Stimulated activated CD4-positive, alpha-beta T cell treated with anti-CD3 and anti-CD28 coated beads, Interleukin-2, amount 100 ng/mL, for 24 hours (primary cell): ENCODE measurements at regions not wholly inside any gene's neighbourhood (a gene's known extent, or its start where the extent isn't known, plus 50 kb on each side); places are given as distances from the start of the nearest gene placed in this dataset.

ENCODE experiments used
- DNase-seq, 2 donors: peaks; one replicate each; pipeline ENCODE4 v3.0.0-alpha.2; 2020

DNA sequence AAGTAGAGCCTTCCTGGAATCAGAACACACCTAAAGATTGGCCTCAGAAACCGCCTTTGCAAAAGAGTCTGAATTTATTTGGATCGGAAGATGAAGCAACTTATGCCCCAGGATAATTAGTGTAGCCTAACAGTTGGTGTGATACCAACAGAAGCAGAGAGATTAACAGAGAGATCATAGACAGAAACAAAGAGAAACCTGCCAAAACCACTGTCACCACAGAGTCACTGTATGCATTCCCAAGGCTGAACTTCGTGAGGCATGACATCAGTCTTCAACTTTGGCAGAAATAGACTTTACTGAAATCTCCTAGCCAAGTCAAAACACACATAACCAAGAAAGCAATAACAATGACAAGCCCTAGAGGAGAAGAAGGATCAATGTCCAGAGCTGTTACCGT lies 361.8 kb downstream of the ELAVL2 start:
- no peak for DNase-seq

DNA sequence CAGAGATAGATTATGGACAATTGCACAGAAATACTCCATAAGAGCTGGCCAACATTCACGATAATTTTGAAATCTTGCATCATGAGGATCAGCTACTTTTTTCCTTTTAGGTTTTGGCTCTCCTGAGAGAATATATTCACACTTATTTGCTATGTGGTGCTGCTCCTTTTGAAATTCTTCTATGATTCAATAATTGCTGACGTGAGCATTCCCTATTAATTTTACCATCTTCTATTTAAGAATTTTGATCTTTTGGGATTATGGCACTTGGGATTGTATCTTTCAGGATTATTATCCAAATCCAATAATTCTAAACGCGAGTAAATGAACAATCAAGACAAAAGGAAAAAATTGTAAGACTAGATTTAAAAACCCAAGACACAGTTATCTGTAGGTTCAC lies 358.8 kb downstream of the ELAVL2 start:
- no peak for DNase-seq

DNA sequence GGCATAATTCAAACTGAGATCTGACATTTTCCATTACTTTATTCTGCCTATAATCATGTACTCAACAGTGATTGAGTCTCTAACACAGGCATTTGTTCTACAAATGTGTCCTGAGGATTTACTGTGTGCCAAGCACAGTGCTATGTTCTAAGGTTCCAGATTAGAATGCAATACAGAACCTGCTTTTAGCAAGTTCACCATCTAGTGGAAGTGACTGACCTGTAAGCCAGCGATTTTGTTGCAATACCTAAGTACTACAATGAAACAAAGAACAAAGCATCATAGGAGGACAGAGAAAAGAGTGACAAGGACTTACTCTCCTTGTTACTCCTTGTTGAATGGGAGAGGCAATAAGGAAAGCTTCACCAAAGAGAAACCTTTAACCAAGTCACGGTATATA lies 348.1 kb downstream of the ELAVL2 start:
- DNase-seq, result no peak

DNA sequence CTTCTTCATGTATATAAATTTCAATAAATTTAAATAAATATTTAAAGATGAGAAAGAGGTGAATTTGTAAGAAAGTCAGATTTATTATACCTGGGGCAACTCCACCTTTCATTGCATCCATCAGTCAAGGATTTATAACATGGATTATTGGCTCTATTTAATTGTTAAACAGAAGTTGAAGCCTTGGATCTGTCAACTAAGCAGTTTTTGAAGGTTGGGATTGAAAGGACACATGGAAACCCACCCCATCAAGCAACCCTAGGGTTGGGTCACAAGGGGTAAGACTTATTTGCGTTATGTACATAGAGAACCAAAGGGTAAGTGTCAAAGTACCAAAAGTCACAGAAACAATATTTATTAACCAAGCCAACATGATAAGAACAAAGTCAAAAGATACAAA lies 342.5 kb downstream of the ELAVL2 start:
- DNase-seq, result no peak

DNA sequence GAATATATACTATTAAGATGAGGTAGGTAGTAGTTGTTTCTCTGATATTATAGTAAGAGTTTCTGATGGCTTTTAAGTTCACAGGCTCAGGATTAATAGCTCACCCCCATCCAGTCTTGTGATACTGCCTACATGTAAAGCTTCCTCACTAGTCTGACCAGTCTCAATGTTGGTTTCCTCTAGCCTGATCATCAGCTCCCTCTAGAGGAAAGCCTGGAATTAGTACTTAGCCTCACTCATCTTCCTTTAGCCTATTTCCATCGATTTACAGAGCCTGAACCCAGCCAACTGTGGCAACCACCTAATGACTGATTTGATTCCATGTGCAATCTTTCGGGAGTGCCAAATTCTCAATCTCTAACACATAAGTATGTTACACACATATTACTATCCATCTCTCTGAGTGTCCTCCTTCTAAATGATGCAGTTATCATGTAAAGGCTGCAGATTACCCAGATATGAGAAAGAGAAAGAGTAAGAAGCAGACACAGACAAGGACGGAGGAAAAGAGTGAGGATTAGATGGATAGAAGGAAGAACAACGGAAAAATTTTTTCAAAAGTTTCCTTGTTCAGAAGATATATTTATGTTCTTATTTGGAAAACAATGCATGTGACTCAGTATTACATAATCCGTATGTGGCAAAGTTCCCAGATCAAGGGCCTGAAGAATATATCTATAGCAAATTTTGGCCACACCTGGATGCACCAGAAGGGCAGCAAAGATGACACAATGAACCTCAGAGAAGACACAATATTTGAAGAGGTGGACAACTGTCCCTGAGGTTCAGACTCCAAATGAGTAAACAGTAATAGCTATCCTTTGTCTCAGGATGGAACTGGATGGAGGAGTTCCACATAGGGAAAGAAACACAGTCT lies 333.7 kb downstream of the ELAVL2 start:
- DNase-seq, result no peak

DNA sequence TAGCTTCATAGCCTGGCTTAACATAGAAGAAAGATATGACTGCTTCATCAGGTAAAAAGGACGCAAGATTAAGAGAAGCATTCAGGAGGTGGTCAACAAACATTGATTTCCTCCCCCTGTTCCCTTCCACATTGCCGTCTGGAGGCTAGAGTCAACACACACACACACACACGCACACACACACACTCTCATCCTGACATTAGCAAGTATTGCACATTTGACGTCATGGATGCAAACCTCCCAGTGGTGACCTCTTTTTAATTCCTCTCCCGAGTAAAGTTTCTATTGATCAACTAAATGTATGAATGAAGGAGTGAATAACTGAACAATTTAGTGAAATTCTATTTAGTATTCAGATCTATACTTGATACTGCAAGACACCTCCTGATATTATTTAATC lies 332.8 kb downstream of the ELAVL2 start:
- DNase-seq, result no peak

DNA sequence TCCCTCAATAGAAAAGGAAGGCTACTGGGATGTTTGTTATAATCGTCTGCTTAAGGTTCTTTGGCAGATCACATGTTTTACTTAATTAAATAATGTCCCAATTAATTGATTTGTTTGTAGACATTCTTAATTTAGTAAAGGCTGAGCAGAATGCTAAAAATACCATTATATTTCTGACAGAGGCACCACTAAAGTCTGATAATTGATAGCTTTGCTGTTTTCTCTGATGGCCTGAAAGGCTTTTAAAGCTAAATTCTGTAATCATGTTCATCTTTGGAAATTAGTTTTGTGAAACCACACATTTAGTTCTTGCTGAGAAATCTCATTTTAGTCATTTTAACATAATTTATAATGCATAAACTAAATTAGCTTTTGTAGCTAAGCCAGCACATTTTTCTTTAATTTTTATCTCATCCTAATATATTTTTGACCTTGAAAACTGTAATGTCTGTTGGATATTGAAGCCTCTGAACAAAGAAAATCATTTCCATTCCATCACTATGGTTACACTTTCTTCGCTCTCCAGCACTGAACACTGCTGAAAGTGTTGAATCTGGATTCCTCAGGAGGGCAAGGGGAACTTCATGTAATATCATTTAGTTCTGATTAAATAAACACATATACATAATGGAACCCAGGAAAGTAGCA lies 329.4 kb downstream of the ELAVL2 start:
- DNase-seq, result no peak

DNA sequence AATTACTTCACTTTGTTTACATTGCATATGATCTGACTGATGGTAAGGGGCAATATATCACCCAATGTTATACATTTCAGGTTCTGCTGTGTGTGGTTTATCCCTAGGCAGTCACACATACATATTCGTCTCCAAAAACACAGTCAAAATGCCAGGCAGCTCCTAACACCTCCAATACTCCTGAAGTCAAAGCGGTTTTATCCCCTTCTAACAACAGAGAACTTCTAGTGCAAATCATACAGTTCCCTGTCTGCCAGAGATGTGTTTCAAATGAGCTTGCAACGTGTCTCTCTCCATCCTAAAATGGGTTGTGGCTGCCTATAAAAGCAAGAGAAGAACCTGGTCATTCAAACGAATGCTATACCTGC lies 328.9 kb downstream of the ELAVL2 start:
- no peak for DNase-seq

DNA sequence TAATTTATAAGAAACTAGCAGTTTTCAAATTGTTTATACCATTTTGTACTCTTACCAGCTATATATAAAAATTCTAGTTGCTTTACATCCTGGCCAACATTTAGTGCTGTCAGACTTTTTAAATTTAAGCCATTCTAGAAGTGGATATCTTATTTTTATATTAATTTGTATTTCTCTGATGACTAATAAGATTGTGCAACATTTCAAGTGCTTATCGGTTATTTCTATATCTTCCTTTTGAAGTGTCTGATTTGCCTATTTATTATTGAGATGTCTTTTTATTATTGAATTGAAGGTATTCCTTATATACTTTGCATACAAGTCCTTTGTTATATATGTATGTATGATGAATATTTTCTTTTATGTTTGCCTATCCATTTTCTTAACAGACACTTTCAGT lies 324.0 kb downstream of the ELAVL2 start:
- DNase-seq, result no peak

DNA sequence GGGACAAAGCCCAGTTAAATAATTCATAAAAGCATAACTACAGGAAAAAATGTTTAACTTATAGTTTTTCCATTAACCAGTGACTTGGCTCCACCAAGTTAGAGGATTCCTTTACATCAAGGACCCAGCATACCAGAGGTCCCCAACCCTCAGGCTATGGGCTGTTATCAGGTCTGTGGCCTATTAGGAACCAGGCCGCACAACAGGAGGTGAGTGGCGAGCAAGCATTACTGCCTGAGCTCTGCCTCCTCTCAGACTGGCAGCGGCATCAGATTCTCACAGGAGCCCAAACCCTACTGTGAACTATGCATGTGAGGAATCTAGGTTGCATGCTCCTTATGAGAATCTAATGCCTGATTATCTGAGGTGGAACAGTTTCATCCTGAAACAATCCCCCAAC lies 303.1 kb downstream of the ELAVL2 start:
- no peak for DNase-seq

DNA sequence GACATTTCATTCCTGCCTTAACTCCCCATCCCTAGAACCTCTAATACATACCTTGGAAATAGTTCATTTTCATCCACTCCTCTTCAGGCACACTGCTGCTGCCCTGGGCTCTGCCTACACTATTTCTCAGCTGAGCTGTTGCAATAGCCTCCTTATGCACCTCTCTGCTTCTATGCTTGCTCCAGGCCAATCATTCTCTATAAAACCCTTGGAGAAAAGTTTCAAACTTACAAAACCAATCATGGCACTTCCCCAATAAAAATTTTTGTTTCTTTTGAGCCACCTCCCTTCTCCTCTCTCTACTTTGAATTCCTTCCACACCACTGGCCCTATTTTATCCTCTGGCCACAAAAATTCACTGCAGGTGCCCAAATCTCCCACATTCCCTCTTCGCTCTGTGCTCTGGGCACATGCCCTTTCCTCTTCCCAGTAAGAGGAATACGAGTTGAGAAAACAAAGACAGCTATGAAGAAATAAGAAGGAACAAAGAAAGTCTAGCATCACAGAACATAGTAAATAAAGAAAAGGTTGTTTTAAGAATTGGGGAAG lies 301.4 kb downstream of the ELAVL2 start:
- DNase-seq, result no peak

DNA sequence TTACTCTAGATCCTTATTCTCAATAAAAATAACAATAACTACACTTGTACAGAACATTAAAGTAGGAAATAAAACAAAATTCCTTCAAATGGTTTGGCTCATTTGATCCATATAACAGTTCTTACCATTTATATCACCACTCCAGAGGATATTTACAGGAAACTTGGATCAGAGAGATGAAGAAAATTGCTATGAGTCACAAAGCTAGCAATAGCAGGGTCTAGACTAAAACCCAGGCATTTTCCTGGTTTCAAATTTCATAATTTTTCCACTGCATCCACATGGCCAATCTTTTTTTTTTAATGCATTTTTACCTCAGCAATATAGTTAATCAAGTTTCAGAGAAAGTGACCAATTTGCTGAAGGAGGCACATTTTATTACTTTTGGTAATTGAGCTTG lies 299.2 kb downstream of the ELAVL2 start:
- no peak for DNase-seq

DNA sequence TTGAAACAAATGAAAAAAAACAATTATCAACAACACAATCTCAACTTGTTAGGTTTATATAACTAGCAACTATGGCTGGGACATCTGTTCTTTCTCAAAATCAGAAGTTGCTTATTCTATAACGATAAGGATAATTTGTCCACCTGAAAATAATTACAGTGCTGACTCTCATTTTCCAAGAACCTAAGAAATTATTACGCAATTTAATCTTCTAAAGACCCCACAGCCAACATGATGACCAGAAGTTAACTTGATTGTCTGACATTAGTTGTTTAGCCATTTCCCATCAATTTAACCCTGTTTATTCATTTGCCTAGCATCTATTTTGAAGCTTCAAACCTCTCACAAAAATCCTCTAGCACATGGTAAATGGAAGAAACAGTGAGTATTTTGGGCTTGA lies 293.8 kb downstream of the ELAVL2 start:
- no peak for DNase-seq

DNA sequence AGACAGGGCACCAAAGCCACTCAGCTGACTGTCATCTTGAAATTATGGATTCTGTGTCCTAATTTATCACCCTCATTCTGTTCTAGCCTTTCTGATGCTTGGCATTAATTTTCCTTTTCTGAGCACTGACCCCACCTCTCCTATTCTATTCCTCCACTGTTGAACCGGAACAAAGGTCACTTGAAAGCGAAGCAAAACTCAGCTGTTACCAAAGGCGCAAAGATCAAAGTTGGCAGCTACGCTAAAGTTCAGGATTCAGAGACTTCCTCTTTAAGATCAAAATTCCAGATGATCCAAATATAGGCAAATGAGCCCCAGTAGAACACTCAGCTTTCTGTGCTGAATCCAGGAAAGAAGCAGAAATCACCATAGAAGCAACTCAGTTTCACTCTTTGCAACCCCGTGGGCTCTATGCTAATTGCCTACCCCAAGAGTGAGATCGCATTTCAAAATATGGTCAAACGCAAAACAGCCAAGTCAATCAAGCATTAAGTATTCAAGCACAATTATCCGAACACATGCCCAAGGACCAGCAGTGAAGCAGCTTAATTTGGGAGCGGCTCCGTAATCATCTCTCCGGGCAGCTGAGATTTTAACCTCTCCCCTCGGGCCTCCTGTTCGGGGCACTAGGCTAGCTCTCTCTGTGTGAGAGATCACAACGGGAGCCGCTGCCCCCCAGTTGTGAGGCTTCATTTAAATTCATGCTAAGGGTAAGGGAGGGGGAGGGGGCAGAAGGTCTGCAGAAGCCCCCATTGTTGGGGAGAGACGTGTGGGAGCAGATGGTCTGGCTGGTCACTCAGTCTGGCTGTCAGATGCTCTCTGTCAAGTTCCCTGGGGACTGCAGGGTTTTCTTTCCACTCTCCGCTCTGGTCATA lies 288.6 kb downstream of the ELAVL2 start:
- no peak for DNase-seq

DNA sequence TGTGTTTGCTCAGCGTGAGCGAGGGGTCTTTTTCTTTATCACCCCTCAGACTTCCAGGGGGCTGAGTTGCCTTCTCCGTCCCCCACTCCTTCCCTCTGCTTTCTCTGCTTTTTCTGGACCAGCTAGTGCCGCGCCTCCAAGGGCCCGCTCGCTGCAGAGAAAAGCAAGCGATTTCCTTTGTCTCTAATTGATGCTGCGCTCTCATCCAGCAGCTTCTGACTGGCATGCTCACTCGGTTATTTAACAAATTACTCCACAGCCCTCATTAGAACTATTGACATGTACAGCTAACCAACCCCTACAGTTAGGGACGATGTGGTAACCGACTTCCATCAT lies 288.0 kb downstream of the ELAVL2 start:
- no peak for DNase-seq

DNA sequence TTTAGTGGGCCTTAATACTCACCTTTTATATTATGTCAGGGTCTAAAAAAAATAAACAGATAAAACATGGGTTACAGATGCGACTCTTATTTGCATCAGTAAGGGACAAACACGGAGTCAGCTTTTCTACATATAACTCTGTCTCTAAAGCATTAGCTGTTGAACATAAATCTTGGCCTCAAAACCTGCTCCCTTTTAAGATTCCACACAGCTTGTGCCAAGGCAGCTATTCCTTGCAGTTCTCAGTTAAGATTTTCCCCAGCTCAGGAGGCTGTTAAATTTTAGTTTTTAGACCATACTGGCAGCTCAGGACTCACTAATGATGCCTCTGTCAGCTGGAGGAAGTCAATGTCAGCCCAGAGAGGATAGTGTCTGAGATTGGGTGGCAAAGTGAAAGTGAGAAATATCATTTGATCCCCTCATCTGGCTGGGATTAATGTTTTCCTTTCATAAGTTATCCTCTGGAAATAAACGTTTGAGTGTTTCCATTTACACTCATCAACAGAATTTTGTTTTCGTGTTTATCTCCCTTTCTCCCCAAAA lies 287.5 kb downstream of the ELAVL2 start:
- no peak for DNase-seq

DNA sequence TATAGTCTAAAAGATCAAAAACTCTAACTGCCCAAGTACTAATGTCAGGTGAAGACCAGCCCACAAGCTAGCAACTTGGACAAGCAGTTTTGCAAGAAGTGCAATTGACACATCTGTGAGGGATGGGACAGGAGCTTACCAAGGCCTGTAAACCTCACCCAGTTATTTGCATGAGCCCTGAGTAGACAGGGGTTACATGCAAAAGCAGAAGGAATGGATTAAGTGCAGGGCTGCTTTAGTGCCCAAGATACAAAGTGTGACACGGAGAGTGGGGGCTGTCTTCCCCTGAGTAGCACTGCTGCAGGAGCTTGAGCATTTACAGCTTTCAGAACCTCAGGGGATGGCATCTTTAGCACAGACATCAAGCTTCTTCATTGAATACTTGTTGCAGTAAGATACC lies 286.7 kb downstream of the ELAVL2 start:
- DNase-seq, result no peak

DNA sequence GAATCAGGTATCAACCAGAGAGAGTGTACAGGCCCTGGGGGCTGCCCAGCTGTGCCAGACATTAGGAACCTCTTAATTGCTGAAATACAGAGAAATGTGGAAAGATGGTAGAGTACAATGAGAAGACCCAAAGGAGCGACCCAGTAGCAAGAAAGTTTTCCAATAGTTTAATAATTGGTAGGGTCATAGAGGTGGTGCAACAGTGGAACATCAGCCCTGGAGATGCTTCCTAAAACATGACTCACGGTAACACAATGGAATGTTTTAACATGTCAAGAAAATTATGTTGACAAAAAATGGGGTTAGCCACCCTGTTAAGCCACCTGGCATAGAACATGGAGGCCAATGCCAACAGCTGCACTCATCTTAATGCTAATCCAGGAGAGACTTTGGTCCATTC lies 284.1 kb downstream of the ELAVL2 start:
- no peak for DNase-seq

DNA sequence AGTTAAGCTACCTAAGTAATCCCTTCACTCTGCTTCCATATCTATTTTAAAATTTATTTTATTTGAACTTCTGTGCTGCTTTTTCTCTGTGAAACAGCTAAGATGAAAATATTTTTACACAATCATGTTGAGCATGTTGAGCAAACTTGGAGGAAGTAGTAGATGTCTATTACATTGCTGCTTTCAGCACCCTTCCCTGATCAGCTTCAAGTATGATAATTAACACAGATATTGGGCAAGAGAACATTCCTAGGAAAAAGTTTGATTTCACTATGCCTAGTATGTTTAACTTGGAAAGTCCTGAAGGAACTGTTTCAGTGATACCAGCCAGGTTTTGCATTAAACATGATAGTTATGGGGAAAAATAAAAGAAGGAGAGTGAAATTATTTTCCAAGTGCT lies 283.6 kb downstream of the ELAVL2 start:
- no peak for DNase-seq

DNA sequence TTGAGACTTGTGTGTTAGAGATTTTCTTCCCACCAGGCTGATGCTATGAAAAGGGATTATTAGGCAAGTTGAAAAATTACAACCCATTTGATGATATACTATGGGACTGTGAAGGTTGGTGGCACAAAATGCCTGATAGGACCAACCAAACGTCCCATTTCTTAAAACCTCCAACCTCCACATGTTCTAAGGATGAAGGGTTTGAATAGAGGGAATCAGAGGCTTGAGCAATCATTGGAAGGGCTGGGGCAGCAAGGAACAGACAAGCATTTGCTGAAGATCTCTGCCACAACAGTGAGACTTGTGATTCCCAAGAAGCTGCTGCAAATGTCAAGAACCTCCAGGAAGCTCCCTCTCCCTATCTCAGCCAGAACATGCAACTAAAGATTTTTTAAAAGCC lies 283.1 kb downstream of the ELAVL2 start:
- no peak for DNase-seq

DNA sequence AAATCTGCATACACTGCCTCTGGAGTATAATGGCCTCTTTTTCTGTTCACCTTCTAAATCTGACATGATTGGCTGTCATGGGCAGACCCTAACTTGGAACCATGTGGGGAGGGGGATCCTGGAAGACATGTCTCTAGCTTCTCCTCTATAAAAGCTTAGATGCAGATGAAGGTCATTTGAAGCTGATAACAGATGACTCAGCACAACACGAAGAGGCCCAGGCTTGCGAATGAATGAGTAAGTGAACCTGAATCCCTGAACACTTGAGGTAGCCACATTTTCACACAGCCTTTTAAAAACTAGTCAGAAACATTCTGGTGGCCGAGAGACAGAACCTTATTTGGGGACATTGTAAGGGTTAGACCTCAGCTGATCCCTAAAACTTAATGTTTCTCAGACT lies 282.6 kb downstream of the ELAVL2 start:
- DNase-seq, result no peak

DNA sequence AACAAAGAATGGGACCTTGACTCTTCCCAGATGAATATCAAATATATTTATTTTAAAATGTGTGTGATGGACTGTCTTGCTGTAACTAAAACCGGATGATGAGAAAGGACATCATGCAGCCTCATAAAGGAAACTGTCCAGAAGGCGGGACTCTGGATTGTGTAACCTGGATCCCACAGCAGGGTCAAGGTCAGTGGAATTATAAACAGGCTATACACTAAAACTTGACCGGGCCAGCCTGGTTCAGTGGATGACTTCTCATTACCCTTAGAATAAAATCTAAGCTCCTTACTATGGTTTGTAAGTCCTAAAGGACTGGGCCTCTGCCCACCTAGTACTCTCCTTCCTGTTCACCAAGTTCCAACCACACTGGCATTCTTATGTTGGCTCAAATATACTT lies 280.3 kb downstream of the ELAVL2 start:
- DNase-seq, result no peak

DNA sequence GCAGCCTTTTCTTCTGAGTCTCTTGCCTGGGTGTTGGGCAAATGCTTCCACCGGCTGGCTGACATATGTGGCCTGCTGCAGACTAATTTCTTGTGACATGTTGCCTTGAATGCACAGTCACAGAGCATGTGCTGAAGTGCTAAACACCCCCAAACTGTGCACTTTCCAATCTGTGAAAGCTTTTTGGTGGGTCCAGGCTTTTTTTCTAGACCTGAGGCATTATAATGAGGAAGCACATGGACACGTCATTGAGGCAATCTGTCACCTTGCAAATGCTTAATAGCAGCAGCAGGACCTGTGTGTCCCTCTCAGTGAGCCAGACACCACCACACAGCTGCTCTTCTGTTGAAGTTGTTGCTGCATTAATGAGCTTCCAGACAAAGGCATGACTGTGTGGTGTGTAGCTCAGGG lies 274.7 kb downstream of the ELAVL2 start:
- no peak for DNase-seq
